ENCODE measurements at regions not wholly inside any gene's neighbourhood (a gene's known extent, or its start where the extent isn't known, plus 50 kb on each side); places are given as distances from the start of the nearest gene placed in this dataset.

DNA sequence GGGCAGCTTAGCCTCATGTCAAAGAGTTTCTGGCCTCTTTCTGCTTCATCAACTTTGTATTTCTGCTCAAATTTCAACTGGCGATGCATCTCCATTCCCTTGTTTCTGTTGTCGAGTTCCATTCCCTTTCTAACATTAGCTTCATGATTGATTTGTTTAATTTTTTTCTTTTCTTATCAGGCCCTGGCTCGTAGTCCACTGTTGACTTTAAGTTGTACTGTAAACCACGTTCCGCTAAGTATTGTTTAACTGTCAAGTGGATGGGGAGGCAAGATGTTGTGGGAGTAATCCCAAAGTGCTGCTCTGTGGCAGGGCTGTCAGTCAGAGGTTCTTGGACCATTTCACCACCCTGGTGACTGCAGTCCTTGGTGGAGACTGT lies 309.1 kb downstream of the PSAT1 start:
- DNase-seq = no peak

DNA sequence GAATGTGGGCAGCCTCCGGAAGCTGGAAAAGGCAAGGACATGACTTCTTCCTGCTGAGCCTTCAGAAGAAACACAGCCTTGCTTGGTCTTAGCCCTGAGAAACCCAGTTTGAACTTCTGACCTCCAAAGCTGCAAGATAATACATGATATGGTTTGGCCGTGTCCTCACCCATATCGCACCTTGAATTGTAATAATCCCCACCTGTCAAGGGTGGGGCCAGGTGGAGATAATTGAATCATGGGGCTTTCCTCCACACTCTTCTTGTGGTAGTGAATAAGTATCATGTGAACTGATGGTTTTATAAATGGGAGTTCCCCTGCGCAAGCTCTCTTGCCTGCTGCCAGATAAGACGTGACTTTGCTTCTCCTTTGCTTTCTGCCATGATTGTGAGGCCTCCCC lies 310.9 kb downstream of the PSAT1 start:
- DNase-seq = no peak

DNA sequence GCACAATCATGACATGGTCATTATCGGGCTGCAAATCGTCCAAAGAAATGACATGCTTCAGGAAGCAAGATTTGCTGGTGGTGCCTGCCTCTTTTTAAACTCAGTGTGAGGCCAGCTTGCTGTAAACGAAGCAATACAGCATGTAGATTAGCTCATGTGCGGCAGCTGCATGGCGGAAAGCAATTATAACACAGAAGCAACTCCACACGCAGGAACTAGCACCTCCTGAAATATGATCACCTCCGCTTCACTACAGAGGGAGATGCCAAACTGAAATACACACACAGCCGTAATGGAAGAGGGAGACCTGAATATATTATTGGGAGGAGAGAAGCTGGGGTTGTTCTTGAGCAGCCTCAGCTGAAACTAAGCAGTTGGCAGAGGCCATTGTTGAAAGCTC lies 312.5 kb downstream of the PSAT1 start:
- no peak for DNase-seq

DNA sequence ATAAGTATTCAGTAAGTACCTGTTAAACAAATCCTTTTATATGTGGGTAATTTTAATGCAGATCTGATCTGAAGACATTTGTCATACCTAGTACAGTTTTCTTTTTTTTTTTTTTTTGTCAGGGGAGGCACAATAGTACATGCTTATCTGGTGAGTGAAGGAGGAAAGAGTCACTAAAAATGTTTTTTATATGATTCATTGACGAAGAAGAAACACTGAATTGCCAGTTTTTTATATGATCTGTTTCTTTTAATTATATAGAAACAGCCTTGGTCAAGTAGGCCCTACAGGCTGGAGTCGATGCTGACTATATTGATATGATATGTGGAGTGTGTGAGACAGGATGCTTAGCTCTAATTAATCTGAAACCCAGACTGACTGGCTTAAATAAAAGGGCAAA lies 315.2 kb downstream of the PSAT1 start:
- DNase-seq = no peak

DNA sequence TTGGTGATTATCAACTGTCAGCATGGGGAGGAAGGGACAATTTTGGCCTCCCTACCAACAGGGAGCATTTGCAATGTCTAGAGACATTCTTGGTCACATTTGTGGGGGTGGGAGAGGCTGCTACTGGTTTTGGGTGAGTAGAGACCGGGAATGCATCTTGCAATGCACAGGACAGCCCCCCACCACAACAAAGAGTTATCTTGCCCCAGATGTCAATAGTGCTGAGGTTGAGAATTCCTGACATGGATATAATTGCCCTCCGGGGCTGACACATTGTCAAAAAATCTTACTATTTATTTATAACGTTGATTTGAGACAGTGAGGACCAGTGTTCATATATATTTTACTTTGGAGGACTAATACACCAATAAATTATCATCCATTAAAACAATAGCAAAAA lies 316.1 kb downstream of the PSAT1 start:
- DNase-seq = no peak

DNA sequence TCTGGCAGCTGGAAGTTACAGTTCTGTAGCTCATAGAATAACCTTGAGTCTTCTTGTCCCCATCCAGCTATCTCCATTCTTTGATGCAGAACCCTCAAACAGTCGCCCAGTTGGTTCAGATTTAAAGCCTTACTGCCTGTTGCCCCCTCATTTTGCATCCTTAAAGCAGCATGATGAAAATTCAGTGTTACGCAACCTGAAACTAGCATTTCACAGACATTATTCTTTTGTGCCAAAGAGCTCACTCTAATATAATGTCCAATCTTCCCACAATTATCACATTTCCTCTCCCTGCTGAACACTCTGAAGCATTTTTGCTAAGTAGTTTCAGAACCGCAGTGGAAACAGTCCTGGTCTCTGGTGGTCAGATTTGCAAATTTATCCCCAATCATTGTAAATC lies 318.0 kb downstream of the PSAT1 start:
- no peak for DNase-seq

DNA sequence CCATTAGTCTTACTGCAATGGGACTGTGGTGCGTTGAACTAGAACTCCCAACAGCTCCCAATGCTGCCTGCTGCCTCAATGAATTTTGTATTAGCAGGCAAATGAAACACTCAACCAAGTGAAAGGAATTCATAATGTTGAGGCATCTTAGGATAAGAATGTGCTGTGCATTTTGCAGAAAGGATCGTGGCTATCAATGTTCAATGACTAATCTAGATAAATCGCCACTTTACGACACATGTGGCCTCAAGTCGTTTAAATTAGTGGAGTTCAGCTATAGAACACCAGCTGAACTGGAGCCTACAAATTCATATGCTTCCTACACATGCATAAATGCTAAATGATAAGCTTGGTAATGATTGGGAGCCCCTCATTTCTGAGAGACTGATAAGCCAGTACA lies 318.4 kb downstream of the PSAT1 start:
- DNase-seq = no peak

DNA sequence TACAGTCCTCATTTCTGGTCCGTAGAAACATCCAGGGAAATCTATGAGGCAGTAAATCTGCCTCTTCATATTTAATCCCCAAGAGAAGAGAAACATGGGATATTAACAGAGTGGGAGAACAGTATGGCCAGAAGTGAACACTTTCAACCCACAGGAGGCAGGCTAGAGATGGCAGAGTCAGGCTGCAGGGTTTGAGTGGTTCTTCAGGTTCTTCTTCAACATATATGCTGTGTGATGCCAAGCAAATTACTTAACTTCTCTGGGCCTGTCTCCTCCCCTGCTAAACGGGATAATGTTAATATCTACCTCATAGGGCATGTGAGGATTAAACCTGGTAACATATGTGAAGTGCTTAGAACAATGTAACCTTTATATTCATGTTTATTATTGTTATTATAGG lies 321.8 kb downstream of the PSAT1 start:
- DNase-seq = no peak

DNA sequence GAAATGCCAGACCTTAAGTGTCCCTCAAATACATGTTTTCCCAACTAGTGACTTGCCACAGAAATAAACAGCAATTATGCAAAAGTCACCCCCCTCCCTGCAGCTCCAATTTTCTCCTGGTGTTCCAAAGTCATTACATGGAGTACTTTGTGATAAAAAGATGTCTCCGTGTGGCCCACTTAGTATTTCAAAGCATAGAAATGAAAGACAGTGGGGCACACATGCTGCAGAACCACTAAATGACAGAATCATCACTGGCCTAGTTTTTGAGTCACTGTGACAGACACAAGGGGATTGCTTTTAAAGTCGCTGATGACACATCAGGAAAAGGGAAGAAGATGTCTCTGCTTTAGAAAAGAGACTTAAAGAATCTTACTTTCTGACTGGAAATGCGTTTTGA lies 323.4 kb downstream of the PSAT1 start:
- DNase-seq = no peak

DNA sequence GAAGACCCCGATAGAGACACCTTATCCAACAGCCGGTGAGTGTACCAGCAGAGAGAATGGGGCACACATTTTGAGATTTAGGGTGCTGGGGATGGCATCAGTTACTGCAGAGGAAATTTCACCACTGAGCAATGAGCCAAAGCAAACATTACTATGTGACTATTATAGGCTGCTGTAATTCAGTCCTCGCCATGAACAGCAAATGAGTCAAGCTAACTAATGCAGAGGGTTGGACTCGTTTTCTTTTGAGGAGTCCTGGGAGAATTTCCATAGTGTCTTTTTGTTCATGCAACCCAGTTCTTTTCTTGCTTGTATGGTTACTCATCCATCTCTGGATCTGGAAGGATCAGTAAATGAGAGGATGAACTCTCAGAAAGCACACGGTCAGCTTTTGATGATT lies 323.8 kb downstream of the PSAT1 start:
- no peak for DNase-seq

DNA sequence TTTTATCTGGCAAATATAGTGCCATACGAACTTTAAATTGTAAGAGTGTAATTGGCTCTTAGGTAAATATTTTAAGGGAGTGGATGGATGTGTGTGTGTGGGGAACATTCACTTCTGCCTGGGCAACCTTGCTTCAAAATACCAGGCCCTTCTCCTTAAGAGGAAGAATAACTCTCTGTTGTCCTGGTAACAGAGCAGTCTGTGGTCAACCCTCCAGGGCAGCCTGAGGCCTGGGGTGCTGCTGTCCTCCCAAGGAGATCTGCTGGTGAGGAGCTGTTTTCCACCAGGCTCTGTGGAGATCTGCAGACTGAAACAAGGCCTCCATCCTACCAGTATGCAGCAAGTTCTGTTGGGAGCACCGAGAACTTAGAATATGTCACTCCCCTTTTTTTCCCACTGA lies 325.2 kb downstream of the PSAT1 start:
- DNase-seq = no peak

DNA sequence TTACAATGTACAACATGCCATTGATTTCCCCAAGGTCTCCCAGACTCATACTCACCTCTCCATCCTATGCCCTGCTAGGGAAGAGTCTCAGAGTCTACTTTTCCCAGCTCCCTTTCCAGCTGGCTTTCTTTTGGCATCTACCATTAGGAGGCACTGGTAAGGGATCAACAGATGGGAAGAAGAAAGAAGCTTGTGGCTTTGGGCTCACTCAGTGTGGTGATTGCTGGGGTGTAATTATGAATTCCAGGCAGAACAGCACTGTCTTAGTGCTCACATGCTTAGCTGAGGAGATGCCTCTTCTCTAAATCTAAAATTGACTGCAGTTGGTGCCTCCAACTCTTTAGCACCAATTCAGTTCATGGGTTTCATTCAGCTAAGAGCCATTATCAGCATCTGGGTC lies 330.0 kb downstream of the PSAT1 start:
- no peak for DNase-seq

DNA sequence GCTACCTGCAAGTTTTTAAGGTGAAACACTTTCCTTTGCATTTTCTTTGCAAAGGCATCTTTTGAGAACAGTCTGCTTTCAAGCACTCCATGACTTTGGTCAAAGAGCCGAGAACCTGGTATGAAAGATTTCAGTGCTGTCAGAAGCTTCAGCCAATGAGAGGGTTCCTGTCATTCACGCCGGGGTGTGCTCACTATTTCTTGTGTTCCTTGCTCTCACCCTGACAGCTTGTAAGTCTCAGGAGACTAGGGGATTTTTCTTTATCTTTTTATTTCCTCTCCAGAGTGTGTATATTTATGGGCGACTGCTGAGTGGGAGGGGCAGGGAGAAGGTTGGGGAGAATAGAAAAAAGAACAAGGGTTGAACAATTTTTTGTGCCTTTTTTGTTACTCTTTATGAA lies 334.0 kb downstream of the PSAT1 start:
- no peak for DNase-seq

DNA sequence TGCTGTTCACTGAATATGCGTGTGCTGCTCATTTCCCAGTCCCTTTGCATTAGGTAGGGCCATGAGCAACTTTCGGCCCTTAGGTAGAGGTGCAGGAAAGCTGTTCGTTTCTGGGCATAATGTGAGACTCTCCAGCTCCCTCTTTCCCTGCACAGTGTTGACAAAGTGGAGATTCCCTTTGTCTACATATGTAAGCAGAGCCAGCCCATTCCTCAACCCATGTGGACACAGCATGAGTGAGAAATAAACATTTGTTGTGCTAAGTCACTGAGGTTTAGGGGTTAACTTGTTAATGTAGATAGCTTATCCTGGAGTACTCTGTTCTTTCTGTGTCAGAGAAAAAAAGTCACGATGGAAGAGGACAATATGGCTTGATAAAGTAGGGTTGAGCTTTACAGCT lies 343.8 kb downstream of the PSAT1 start:
- DNase-seq = no peak

DNA sequence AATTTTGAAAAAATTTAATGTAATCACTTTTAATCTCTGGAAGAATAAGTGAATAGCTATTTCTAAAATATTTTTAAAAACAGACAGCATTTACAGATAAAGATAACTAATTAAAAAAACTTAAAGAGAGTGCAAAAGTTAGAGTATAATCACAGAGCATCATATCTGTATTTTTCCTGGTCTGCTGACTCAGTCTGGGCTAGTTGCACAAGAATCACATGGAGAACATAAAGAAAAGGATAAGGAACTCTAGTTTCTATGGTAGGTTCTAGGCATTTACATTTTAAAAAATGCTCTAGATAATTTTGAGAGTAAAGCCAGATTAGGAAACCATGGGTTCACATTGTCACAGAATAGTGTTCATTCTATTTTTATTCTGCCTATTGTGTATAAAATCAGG lies 347.4 kb downstream of the PSAT1 start:
- no peak for DNase-seq

DNA sequence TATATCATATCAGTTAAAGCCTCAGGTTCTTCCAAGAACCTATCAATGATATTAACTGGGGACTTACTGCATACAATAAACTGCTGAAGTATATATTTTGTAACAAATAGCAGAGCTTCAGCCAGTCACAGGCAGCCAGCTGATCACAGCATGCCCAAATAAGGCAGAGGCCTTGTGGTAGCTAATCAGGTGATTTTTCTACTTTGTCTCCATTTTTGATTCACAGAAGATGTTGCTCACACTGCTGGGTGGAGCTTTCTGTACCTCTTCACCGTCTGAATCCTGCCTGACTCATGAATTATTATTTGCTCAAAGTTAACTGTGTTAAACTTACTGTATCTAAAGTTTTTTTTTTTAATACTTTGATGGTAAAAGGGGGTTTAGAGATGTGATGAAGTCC lies 357.4 kb downstream of the PSAT1 start:
- no peak for DNase-seq

DNA sequence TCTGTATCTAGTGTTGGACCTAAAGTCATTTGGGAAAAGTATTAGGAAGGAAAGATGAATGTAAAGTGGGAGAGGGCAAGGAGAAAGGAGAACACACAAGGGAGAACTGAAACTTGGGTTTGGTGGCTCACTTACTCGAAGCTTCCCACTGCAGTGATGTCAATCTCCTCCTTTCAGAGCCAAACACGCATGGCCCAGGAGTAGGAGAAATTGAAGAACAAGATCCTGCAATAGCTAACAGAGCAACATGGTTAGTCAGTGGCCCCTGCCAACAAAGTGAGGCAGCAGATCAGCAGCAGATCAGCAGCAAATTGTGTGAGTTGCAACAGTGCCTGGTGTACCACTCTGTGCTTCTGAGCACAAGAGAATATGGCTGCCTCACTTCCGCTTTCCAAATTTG lies 366.4 kb downstream of the PSAT1 start:
- no peak for DNase-seq

DNA sequence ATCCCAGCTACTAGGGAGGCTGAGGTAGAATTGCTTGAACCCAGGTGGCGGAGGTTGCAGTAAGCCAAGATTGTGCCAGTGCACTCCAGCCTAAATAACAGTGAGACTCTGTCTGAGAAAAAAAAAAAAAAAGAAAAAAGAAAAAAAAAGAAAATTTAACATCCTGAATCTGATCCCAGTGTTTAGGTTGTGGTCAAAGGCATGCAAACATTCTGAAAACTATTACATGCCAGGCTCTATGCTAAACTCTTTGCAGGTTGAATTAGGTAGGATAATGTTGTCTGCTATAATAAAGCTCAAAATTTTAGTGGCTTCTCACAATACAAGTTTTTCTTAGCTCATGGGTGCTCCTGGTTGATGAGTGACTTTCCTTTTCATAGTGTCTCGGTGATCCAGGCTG lies 367.4 kb downstream of the PSAT1 start:
- DNase-seq = no peak

DNA sequence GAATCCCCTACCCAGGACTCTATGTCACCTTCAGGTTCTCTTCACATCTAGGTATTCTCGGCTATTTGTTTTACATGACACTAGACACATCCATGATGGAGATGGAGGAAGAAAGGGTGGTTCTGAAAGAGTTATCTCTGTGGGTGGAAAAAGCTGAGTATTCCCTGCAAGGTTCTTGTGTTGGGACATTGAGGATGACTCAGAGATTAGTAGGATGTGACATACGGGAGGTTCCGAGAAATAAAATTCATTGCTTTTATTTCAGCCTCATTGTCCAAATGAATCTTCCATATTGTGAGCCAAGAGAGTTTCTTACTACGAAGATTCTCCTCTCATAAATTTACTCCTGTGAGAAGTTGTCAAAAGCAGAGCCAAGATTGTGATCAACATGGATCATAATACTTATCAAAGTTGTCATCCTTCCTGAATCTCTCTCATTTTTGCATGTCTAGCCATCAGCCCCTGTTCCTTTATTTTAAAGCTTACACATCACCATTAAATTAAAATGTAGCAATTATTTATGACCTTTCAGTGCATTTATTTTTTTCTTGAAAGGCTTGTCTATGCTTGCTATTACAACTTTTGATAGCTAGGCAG lies 370.0 kb downstream of the PSAT1 start:
- no peak for DNase-seq

DNA sequence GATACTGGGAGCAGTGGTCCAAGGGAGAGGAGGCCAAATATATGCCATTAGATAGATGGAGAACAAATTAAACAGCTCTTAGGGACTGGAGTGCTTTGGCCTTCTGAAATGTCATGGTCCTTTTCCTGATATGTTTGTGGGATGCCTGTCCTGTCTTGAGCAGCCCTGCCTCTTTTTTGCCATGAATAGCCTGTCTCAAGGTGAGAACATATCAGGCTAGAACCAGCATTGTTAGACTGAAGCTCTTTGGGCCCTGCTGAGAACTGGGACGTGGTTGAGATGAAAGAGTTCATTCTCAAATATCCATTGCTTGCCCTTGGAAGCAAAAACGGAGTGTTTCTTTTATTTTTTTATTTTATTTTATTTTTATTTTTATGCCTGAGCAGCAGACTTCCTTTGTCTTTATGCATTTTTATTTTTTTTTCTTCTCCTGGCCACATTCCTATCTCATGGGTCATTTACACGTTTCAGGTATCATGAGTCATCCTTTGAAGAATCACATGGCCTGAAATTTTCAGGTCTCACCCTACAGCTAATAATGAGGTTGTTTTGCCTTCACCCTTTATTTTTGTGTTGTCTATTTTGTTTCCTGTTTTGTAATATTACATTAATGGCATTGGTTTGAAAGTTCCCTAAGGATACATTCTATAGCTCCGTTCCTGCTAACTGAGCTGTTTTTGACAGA lies 371.4 kb downstream of the PSAT1 start:
- DNase-seq = no peak

DNA sequence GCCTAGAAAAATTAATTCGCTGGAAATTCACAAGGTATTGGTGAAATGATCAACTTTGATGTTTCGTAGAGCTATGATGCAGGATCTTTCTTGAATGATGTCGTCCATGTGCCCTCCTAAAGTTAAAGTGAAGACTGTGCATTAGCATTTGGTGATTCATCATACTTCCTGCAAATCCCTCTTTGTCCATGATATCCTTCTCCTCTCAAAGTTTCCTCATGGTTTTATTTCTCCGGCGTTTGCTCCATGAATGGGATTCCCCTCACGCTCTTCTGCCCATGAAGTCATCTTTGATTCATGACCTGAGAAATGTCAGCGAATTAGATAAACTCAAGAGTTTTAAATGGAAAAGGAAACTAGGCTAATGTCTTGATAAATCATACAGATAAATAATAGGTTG lies 372.7 kb downstream of the PSAT1 start:
- DNase-seq = no peak

DNA sequence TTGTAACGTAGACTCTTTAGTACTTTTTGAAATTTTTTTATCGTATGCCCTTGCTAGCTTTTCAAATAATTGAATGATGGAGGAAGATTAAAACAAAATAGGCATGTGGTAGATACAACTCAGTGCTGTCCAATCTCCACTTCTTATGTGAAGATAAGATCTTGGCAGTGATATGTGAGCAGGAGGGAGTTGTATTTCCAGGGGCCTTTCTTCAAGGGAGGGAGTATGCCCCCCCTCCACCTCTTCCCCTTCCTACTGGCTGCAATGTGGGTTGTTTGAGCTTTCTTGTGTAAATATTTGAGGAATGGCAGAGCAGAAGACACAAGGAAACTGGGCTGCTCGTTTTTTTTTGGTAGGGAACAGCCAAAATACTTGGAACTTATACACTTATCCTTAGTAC lies 374.9 kb downstream of the PSAT1 start:
- DNase-seq = no peak

DNA sequence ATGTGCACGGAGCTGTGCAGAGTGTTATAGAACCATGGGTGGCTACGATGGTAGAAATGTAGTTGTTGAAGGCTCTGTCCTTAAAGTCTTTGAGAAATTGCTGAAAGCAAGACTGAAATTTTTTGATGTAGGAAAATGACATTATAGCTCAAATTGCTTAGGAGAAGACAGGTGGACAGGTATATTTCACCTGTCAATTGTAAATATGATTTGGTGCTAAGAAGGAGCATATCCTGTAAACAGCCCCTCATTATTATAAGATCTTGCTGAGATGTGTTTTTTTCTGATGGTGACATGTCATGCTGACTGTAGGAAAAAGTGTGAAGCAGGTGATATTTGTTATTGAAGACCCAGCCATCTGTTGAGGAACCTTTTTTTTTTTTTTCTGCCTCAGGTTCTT lies 377.9 kb downstream of the PSAT1 start:
- no peak for DNase-seq

DNA sequence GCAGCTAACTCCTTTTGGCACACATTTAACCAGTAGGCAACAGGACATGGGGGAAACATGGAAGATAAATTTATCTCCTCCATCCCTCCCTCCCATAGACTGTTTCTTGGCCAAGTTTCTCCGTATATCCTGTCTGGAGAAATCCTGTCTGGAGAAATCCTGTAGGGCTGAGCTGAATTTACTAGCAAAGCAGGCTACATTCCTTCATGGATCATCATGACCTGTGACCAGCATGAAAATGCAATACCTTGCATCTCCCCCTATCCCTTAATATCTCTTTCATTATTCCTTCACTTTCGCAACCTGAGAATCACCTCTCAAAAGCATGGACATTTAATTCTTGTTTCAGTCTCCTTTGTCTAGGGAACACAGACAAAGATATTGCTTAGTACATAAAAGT lies 379.1 kb downstream of the PSAT1 start:
- DNase-seq = no peak

DNA sequence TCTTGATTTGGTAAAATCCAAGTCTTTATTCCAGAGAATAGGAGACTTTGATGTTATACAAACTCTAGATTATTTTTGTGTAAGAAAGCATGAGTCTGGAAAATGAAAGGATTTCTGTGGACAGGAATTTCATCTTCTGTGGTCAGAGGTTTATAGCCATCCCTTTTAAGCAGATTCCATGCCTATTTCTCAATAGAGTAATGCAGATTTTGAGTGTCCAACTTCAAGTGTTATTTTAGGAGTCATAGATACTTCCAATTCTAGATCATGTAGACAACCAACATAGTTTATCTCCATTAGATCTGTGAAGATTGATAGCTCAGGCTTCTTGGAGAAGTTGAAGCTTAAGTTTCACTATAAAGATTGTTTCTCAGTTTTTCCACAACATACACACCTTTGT lies 379.7 kb downstream of the PSAT1 start:
- no peak for DNase-seq

DNA sequence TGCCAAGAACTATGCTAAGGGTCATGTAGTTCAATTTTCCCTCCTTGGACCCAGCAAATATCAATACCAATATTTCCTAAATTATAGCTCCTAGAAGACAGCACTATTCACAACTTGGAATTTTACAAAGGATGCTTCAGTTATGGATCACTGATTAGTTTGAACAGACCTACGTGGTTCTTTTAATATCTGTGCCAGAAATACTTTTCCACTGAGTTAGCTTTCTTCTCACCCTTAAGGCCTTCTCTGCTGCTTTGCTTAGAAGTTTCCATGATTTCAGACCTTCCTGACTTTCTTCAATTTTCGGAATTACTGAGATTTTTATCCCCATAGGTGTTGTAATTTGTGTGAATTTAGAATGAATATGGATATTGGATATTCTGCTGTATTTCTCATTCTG lies 380.4 kb downstream of the PSAT1 start:
- DNase-seq = no peak

All from activated effector memory CD4-positive, alpha-beta T cell treated with anti-CD3 and anti-CD28 coated beads, Interleukin-2, amount 50 U/mL, for 16 hours (primary cell).